Mesodermal cell (in vitro differentiated cells): ENCODE measurements at regions not wholly inside any gene's neighbourhood (a gene's known extent, or its start where the extent isn't known, plus 50 kb on each side); places are given as distances from the start of the nearest gene placed in this dataset.
"Not testable (repeated sequence)": the region's sequence is repeated elsewhere in the genome, so short reads cannot be mapped to it uniquely, and the experiment has no call there.

Source experiments
- H3K27ac ChIP-seq: 2 replicates; pipeline ENCODE4 v1.7.0; 2013; ENCODE audit warnings: mild to moderate bottlenecking, low read depth, low read length, moderate library complexity; ENCODE audit not compliant: severe bottlenecking
- H3K36me3 ChIP-seq: 2 replicates; pipeline ENCODE4 v1.7.1; 2013; ENCODE audit warnings: mild to moderate bottlenecking, low read length, moderate library complexity; ENCODE audit not compliant: control insufficient read depth, insufficient read depth
- H3K4me1 ChIP-seq: one replicate; pipeline ENCODE4 v1.7.1; 2013; ENCODE audit warnings: mild to moderate bottlenecking, low read length; ENCODE audit not compliant: insufficient read depth, control insufficient read depth, poor library complexity, severe bottlenecking
- H3K4me3 ChIP-seq: 2 replicates; pipeline ENCODE4 v1.7.0; 2013; ENCODE audit warnings: low read length, control low read depth, mild to moderate bottlenecking; ENCODE audit not compliant: insufficient read depth, poor library complexity, severe bottlenecking; ENCODE audit errors: extremely low read depth
- H3K9me3 ChIP-seq: 2 replicates; pipeline ENCODE4 v1.7.1; 2013; ENCODE audit warnings: mild to moderate bottlenecking, low read length, moderate library complexity; ENCODE audit not compliant: control insufficient read depth
- WGBS, 2 experiments: methylation state at CpG; one replicate each; pipeline ENCODE4 v1.1.5; 2013; ENCODE audit warnings: missing lambda C conversion rate in 2 of 2; ENCODE audit not compliant: insufficient coverage in 2 of 2; 5-methylcytosine and 5-hydroxymethylcytosine counted together

DNA sequence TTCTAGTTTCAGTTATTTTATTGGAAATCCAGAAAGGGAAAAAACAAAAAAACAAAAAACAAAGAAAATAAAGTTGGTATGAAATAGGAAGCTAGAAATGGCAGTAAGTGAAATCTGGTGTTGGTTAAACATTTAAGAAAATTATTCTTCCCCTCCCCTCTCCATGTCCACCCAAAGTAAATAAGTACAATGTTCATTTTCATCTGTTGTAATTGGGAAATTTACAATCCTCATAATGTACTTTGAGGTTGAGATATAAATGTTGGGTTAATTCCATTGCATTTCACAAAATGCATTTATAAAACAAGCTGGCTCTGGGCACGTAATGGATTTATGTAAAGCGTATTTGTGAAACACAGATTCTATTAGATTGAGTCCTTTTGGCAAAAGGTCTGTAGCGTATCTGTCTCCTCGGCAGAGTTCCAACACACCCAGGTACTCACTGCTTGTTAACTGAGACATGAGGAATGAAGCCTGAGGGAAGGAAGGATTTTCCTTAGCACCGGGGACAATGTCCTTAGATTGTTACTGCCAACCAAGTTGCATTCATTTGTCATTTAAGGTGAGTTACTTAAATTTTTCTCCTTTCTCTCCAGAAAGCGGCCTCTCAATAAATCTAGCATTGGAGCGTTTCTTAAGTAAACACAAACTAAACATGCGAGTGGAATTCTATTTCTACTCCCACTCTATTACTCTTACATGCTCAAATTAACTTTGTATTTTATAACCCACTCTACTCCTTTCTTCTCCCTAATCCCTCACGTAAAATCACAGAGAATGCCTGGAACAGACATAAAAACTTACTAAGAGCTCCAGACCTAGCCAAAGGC is 912.3 kb upstream of the WWC1 start:
- H3K4me1 ChIP-seq = no peaks in the 10 kb centered on the region
- no peaks in the 10 kb centered on the region for H3K9me3 ChIP-seq
- H3K4me3 ChIP-seq = no peak overlapping the region
- H3K36me3 ChIP-seq = no peaks in the 10 kb centered on the region
- WGBS, 2 experiments = 86% methylated on average over 3 to 6 of the region's 9 CpGs
- no peak overlapping the region for H3K27ac ChIP-seq

DNA sequence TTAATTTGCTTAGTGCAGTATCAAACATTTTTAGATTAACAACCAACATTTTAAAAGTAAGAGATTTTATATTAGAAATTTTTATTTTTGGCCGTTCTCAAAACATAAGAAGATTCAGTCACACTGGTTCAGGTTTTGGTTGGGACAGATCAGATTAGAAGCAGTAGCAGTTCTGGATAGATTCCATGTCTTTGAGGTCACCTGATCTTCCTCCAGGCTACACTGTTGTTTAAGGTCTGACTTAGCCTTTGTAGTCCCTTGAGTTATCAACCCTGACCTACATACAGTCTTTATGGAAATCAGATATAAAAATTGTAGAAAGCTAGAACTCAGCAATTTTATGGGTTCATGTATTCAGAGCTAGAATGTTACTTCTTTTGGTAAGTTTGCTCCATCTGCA is 910.0 kb upstream of the WWC1 start:
- Histone ChIP-seq H3K4me1 (no peaks in the 10 kb centered on the region), H3K27ac (no peak overlapping the region), H3K36me3 (no peaks in the 10 kb centered on the region), H3K4me3 (no peak overlapping the region), H3K9me3 (no peaks in the 10 kb centered on the region)
- no CpG with 5 or more reads among the region's 1 CpG for WGBS, 2 experiments

DNA sequence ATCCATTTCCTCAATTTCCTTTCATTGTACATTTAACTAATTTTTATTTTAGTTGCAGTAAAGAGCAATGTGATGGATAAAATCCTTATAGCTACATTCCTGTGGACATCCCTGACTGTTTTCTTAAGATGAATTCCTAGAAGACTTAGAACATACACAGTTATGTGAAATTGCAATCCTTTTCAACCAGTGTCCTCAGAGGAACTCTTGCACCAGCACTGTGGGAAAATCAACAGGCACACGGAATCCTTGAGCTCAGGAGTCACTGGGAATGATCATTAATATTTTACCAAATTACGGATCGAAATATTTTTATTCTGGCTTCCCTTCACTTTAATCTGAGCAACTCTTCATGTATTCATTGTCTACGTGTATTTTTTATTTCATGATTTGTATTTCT is 901.9 kb upstream of the WWC1 start:
- no peak overlapping the region for H3K4me3 ChIP-seq
- WGBS, 2 experiments = 100% methylated on average over 1 of the region's 4 CpGs
- no peaks in the 10 kb centered on the region for H3K9me3 ChIP-seq
- H3K4me1 ChIP-seq = no peaks in the 10 kb centered on the region
- no peaks in the 10 kb centered on the region for H3K36me3 ChIP-seq
- H3K27ac ChIP-seq = no peak overlapping the region

DNA sequence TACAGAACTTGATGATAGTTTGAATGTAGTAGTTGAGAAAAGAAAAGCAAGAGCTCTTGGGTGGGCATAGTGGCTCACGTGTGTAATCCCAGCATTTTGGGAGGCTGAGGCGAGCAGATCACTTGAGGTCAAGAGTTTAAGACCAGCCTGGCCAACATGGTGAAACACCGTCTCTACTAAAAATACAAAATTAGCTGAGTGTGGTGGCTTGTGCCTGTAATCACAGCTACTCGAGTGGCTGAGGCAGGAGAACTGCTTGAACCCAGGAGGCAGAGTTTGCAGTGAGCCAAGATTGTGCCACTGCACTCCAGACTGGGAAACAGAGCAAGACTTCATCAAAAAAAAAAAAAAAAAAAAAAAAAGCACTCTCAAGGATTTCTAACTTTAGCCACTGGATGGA is 900.2 kb upstream of the WWC1 start:
- H3K4me3 ChIP-seq, H3K9me3 ChIP-seq, H3K36me3 ChIP-seq, H3K27ac ChIP-seq, H3K4me1 ChIP-seq: not testable (repeated sequence)
- WGBS, 2 experiments = 88 to 89% methylated on average over 1 to 2 of the region's 4 CpGs

DNA sequence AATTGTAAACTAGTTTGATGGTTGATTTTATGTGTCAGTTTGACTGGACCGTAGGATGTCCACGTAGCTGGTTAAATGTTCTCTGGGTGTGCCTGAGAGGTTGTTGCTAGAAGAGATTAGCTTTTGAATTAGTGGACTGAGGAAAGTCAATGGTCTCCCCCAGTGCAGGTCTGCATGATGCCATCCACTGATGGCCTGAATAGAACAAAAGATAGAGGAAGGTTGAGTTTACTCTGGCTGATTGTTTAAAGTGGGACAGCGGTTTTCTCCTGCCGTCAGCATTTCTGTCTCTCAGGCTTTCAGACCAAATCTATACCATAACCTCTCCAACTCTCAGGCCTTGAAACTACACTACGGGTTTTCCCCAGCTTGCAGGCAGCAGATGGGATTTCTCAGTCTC is 899.2 kb upstream of the WWC1 start:
- Histone ChIP-seq H3K36me3 (no peaks in the 10 kb centered on the region), H3K9me3 (no peaks in the 10 kb centered on the region), H3K4me3 (no peak overlapping the region), H3K4me1 (no peaks in the 10 kb centered on the region), H3K27ac (no peak overlapping the region)
- WGBS, 2 experiments = 54 to 61% methylated on average over 2 to 4 of the region's 5 CpGs

DNA sequence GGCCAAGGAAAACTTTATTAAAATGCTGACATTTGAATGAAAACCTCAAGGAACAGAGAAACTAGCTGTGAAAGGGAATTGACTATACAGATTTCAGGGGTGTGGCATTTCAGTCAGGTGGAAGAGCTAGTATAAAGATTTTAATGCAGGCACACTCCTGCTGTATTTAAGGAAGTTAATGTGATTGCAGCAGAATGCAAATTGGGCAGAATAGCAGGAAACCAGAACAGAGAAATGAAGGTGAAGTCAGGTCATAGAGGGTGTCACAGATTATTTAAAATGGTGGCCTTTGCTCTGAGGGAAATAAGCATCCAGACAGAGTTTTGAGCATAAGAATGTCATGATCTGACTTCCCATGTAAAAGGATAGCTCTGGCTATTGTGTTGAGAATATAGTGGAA is 898.1 kb upstream of the WWC1 start:
- Histone ChIP-seq H3K4me3 (no peak overlapping the region), H3K9me3 (no peaks in the 10 kb centered on the region), H3K4me1 (no peaks in the 10 kb centered on the region), H3K27ac (no peak overlapping the region), H3K36me3 (no peaks in the 10 kb centered on the region)

DNA sequence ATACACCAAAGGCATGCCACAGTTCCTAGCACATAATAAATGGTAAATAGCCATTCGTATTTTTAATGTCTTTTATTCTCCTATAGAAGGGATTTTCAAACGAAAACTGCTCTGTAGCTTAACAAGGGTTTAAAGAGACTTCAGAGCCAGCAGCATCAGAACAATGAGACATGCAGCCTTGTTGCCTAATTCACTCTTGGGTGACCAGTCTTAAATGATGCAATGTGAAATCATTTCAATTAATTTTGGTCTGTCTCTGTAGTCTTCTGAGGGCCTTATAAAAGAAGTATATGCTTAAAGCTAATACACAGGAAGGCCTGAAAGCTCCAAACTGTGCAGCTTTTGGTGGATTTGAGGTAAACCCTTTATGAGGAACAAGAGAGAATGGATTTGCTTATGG is 888.8 kb upstream of the WWC1 start:
- no peak overlapping the region for H3K27ac ChIP-seq
- WGBS, 2 experiments = 90 to 100% methylated on average over 1 to 2 of the region's 2 CpGs
- H3K4me1 ChIP-seq = no peaks in the 10 kb centered on the region

DNA sequence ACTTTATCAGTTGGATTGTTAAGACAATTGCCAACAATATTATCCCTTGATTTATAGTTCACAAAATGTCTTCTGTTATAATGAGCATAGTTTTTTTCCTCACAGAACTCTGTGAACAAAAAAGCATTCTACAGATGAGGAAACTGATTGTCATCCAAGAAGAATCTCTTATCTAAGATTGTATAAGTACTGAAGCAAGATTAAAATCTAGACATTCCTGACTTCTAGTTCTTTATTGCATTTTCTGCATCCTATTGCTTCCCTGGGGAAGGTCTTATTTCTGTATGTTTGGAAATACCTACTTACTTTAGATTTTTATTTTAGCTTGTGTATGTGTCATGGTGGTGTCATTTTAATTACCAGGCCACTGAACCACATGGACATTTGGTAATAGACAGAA is 884.9 kb upstream of the WWC1 start:
- H3K4me3 ChIP-seq = no peak overlapping the region
- no peaks in the 10 kb centered on the region for H3K9me3 ChIP-seq
- H3K4me1 ChIP-seq = no peaks in the 10 kb centered on the region
- no peak overlapping the region for H3K27ac ChIP-seq
- no peaks in the 10 kb centered on the region for H3K36me3 ChIP-seq

More for the DNA sequence above, 888.8 kb upstream of the WWC1 start:
- H3K4me3 ChIP-seq = no peak overlapping the region
- H3K9me3 ChIP-seq = no peaks in the 10 kb centered on the region
- no peaks in the 10 kb centered on the region for H3K36me3 ChIP-seq

DNA sequence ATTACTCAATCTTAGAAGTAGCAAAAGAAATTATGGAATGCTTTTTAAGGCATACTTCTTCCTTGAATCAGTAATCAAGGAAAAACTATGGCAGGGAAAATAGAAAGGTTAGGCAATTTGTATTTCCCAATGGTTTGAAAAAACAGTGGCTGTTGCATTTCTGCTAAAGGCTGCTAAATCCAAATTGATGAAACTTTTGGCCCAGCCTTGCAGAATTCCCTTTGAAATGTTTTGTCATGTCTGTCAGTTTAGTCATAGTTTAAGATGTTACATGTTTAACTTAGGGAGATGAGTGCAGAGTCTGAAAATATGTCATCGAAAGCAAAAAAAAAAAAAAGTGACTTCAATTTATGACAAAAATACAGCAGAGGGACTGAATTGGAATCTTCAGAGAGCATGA is 878.9 kb upstream of the WWC1 start:
- no peak overlapping the region for H3K27ac ChIP-seq
- H3K9me3 ChIP-seq = no peaks in the 10 kb centered on the region
- H3K4me3 ChIP-seq = no peak overlapping the region
- no peaks in the 10 kb centered on the region for H3K4me1 ChIP-seq
- H3K36me3 ChIP-seq = no peaks in the 10 kb centered on the region
- 100% methylated on average over 1 of the region's 1 CpG; no CpG with 5 or more reads in 1 of the 2 experiments for WGBS, 2 experiments

DNA sequence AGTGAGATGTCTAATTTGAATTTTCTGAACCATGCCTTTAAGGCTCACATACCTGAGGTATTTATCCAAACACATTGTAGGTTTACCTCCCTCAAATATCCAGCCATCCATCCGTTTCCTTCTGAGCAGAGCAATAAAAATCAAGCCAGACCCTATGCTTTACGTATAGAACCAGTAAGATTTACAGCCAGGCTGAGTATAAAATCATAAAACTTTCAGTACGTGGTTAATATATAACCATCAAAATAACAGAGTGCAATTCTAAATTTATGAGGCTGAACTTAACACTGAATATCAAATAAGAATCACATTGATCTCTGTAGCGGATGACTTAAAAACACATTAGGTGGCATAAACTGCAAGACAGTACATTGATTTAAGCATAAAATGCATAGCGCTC is 877.9 kb upstream of the WWC1 start:
- Histone ChIP-seq H3K4me1 (no peaks in the 10 kb centered on the region), H3K9me3 (no peaks in the 10 kb centered on the region), H3K4me3 (no peak overlapping the region), H3K27ac (no peak overlapping the region), H3K36me3 (no peaks in the 10 kb centered on the region)
- 90 to 94% methylated on average over 3 of the region's 5 CpGs for WGBS, 2 experiments

DNA sequence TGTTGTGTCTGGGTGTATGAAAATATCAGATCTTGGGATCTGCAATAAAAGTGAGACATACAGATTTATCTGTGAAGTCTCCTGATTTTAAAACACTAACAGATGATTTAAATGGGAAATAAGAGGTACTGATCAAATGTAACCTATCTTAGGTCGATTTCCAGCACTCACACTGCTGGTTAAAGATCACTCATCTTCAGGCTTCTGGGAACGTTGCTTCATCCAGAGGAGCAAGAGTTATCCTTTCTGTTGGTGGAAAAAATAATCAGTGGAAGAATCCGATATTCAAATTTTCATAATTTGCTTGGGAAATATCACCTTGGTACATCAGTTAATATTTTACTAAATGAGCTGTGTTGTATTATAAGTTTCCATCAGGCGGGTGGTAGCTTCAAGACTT is 876.8 kb upstream of the WWC1 start:
- Histone ChIP-seq H3K27ac (no peak overlapping the region), H3K9me3 (no peaks in the 10 kb centered on the region), H3K4me1 (no peaks in the 10 kb centered on the region), H3K4me3 (no peak overlapping the region), H3K36me3 (no peaks in the 10 kb centered on the region)
- no CpG with 5 or more reads among the region's 4 CpGs for WGBS, 2 experiments
